ENCODE measurements at regions not wholly inside any gene's neighbourhood (a gene's known extent, or its start where the extent isn't known, plus 50 kb on each side); places are given as distances from the start of the nearest gene placed in this dataset.

DNA sequence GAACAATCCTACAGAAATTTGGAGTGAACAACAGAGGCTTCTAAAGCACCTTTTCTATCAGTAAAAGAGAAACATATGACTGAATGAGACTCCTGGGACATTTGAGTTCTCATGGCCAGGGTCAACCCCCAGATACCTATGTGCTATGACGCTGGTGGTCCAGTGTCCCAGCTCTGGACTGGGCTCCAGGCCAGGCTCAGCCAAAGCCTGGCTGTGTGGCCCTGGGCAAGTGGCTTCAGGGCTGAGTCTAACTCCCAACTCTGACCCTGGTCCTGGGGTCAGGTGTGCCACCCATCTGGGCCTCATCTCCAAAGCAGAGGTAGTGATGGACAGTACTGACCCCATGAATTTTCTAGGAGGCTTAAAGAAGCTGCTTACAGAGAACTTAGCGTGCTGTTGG is 147.8 kb downstream of the FBLN2 start:
- no peak for DNase-seq (ENCODE audit: low read depth)
- H3K4me3 ChIP-seq (ENCODE audit: low read depth, low read length), result no peak overlapping the region
- TF ChIP-seq POLR2A (IDR thresholded peaks at IDR 0.05; ENCODE audit: extremely low read depth, insufficient read length) (no peak), MYC (IDR thresholded peaks at IDR 0.05; ENCODE audit: low read depth, low read length) (no peak)
- TF ChIP-seq, protein P1, sequence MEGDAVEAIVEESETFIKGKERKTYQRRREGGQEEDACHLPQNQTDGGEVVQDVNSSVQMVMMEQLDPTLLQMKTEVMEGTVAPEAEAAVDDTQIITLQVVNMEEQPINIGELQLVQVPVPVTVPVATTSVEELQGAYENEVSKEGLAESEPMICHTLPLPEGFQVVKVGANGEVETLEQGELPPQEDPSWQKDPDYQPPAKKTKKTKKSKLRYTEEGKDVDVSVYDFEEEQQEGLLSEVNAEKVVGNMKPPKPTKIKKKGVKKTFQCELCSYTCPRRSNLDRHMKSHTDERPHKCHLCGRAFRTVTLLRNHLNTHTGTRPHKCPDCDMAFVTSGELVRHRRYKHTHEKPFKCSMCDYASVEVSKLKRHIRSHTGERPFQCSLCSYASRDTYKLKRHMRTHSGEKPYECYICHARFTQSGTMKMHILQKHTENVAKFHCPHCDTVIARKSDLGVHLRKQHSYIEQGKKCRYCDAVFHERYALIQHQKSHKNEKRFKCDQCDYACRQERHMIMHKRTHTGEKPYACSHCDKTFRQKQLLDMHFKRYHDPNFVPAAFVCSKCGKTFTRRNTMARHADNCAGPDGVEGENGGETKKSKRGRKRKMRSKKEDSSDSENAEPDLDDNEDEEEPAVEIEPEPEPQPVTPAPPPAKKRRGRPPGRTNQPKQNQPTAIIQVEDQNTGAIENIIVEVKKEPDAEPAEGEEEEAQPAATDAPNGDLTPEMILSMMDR (IDR thresholded peaks at IDR 0.05; ENCODE audit: low read depth, low read length), result no peak
- TF ChIP-seq, protein P2, sequence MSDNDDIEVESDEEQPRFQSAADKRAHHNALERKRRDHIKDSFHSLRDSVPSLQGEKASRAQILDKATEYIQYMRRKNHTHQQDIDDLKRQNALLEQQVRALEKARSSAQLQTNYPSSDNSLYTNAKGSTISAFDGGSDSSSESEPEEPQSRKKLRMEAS (IDR thresholded peaks at IDR 0.05; ENCODE audit: low read depth, low read length), result no peak

DNA sequence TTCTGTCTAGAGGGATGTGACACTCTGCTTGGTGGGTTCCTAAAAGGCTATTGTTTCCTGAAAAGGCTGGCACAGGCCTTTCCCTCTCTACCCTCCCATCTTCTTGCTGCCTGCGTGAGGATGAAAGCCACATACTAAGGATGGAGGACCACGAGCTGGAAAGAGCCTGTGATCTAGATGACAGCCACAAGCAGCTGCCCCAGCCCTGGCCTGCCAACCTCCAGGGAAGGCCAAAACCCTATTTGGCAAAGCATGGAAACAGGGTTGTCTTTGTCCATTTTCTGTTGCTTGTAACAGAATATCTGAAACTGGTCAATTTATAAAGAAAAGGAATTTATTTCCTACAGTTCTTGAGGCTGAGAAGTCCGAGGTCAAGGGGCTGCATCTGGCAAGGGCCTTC is 144.5 kb downstream of the FBLN2 start:
- DNase-seq (ENCODE audit: low read depth), result no peak
- no peak overlapping the region for H3K4me3 ChIP-seq (ENCODE audit: low read depth, low read length)
- no peak for TF ChIP-seq MYC (IDR thresholded peaks at IDR 0.05; ENCODE audit: low read depth, low read length)
- TF ChIP-seq, protein P1 (IDR thresholded peaks at IDR 0.05; ENCODE audit: low read depth, low read length), result no peak

DNA sequence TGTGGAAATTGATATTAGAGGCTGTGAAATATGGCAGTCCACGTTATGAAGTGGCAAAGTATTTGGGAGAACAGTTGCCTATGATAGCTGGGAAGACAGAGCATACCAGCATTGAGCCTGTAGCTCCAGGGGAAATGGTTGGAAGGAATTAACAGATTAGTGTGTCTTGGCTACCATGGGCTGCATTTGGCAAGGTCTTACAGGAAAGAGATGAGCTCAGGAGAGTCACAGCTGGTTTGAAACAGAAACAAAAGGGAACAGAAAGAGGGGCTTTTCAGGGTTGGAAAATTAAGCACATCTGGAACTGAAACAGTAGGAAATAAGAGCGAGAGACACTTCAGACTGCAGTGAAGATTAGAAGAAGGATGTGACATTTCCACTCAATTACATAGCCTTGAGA is 141.7 kb downstream of the FBLN2 start:
- TF ChIP-seq, protein P1 (IDR thresholded peaks at IDR 0.05; ENCODE audit: low read depth, low read length), result no peak
- no peak for DNase-seq (ENCODE audit: low read depth)
- no peak overlapping the region for H3K4me3 ChIP-seq (ENCODE audit: low read depth, low read length)

DNA sequence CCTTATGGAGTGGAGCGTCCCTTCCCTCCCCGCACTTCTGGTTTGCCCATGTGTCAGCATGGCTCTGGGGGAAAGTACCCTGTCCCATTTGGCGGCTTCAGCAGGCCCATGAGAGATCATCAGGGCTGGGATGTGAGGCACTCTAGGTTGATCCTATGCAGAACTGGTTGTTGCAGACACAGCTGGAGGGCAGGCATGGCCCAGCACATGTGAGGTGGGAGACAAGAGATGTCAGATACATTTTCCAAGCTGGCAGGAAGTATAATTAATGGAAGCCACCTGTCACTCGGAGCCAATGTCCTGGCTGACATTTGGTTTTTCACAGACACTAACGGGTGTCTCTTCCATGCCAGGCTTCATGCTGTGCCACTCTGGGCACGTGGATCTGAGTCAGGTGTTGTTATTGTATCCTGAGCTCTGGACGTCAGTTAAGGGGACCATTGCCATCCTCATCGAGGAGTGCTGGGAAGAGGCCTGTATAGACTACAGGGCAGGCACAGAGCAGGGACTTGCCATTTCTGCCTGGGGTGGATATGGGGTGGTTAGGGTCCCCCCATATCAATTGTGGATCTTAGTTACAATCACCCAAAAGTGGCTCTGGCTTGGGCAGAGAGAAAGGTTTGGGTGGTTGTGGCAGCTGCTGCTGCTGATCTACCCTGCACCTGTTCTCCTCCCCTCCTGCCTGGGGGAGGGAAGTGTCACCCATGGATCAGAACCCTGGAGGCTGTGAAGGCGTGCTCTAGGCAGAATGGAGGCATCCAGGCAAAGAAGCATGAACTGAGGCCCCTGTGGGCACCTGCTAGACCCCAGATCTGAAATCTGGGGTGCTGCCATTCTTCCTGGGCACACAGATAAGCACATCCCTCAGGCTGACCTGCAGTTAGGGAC is 140.7 kb downstream of the FBLN2 start:
- TF ChIP-seq MYC (IDR thresholded peaks at IDR 0.05; ENCODE audit: low read depth, low read length), result no peak
- TF ChIP-seq, protein P1 (IDR thresholded peaks at IDR 0.05; ENCODE audit: low read depth, low read length), result no peak
- TF ChIP-seq, protein P2 (IDR thresholded peaks at IDR 0.05; ENCODE audit: low read depth, low read length), result no peak
- no peak for TF ChIP-seq POLR2A (IDR thresholded peaks at IDR 0.05; ENCODE audit: extremely low read depth, insufficient read length)
- H3K4me3 ChIP-seq (ENCODE audit: low read depth, low read length), result no peak overlapping the region
- DNase-seq (ENCODE audit: low read depth), result no peak

DNA sequence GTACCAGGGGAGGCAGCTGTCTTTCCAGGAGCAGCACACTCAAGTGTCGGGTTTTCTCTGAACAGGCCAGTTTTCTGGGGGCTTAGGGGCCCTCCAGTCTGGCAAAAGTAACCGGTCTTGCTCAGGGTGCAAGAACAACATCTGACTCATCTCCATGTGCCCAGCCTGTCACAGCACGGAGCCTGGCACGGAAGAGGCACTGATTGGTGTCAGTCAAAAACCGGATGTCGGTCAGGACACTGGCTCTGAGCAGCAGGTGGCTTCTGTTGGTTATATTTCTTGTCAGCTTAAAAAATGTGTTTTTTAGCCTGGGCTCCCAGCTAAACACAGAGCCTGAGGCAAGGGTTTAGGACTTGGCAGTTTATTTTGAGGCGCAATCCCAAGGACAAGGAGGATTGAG is 139.9 kb downstream of the FBLN2 start:
- DNase-seq (ENCODE audit: low read depth), result no peak
- H3K4me3 ChIP-seq (ENCODE audit: low read depth, low read length), result no peak overlapping the region
- TF ChIP-seq POLR2A (IDR thresholded peaks at IDR 0.05; ENCODE audit: extremely low read depth, insufficient read length), result no peak
- TF ChIP-seq MYC (IDR thresholded peaks at IDR 0.05; ENCODE audit: low read depth, low read length), result no peak
- TF ChIP-seq, protein P2 (IDR thresholded peaks at IDR 0.05; ENCODE audit: low read depth, low read length), result no peak
- TF ChIP-seq, protein P1 (IDR thresholded peaks at IDR 0.05; ENCODE audit: low read depth, low read length), result no peak

DNA sequence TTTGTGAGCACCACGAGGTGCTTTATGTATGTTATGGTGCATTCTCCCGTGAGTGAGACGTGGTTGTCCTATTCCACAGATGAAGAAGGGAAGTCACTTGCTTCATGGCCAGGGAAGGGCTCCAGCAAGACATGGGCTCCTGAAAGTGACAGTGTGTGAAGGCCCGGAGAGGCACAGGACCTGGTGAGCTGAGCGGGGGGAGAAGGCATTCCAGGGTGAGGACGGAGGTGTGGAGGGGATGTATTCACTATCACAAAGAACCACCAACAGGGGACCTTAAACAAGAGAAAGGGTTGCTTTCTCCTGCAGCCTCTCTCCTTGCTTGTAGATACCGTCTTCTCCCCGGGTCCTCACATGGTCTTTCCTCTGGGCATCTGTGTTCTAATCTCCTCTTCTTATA is 139.1 kb downstream of the FBLN2 start:
- no peak for DNase-seq (ENCODE audit: low read depth)
- no peak for TF ChIP-seq MYC (IDR thresholded peaks at IDR 0.05; ENCODE audit: low read depth, low read length)
- TF ChIP-seq, protein P2 (IDR thresholded peaks at IDR 0.05; ENCODE audit: low read depth, low read length), result no peak
- TF ChIP-seq, protein P1 (IDR thresholded peaks at IDR 0.05; ENCODE audit: low read depth, low read length), result no peak
- TF ChIP-seq POLR2A (IDR thresholded peaks at IDR 0.05; ENCODE audit: extremely low read depth, insufficient read length), result no peak
- H3K4me3 ChIP-seq (ENCODE audit: low read depth, low read length), result no peak overlapping the region
